Endothelial cell of umbilical vein (primary cell): ENCODE measurements at regions not wholly inside any gene's neighbourhood (a gene's known extent, or its start where the extent isn't known, plus 50 kb on each side); places are given as distances from the start of the nearest gene placed in this dataset.

Experiments used
- CTCF ChIP-seq, 2 donors: IDR thresholded peaks; 1 replicate in 1 of 2; 2 replicates in 1 of 2; pipeline ENCODE4 v1.5.1; 2011; ENCODE audit warnings: low read length in 2 of 2, mild to moderate bottlenecking in 2 of 2, moderate library complexity in 2 of 2, control low read depth in 1 of 2, inconsistent platforms in 1 of 2, low read depth in 1 of 2; ENCODE audit not compliant: insufficient read depth in 1 of 2; ENCODE audit errors: extremely low read depth in 1 of 2
- EZH2 ChIP-seq: IDR thresholded peaks from 2 replicates; pipeline ENCODE4 v1.6.1; 2012; ENCODE audit warnings: borderline replicate concordance, low read depth, mild to moderate bottlenecking, moderate library complexity, low read length, inconsistent platforms; ENCODE audit not compliant: severe bottlenecking
- FOS ChIP-seq: IDR thresholded peaks from 2 replicates; pipeline ENCODE4 v1.6.1; 2011; ENCODE audit warnings: mild to moderate bottlenecking, low read length, moderate library complexity, borderline replicate concordance; ENCODE audit not compliant: insufficient read depth
- GATA2 ChIP-seq: IDR thresholded peaks from 2 replicates; pipeline ENCODE4 v1.7.0; 2011; ENCODE audit warnings: low read depth, mild to moderate bottlenecking, moderate library complexity, mixed read lengths, low read length; ENCODE audit not compliant: insufficient read length, insufficient read depth
- JUN ChIP-seq: IDR thresholded peaks from 2 replicates; pipeline ENCODE4 v1.6.1; 2011; ENCODE audit warnings: borderline replicate concordance, low read depth; ENCODE audit not compliant: insufficient read length, insufficient read depth
- MAX ChIP-seq: IDR thresholded peaks from 2 replicates; pipeline ENCODE4 v1.6.1; 2011; ENCODE audit not compliant: insufficient read depth, insufficient read length
- MYC ChIP-seq: IDR thresholded peaks from one replicate; pipeline ENCODE4 v1.6.1; 2011; ENCODE audit warnings: mild to moderate bottlenecking, low read depth, low read length
- POLR2A ChIP-seq: IDR thresholded peaks from 2 replicates; pipeline ENCODE4 v1.6.1; 2012; ENCODE audit warnings: low read depth, mild to moderate bottlenecking, control low read depth, low read length
- POLR2AphosphoS5 ChIP-seq: IDR thresholded peaks from 2 replicates; pipeline ENCODE4 v1.6.1; 2012; ENCODE audit warnings: low read depth, mild to moderate bottlenecking, control low read depth, low read length, moderate library complexity; ENCODE audit not compliant: insufficient read depth

- TF ChIP-seq EZH2 (no peak), CTCF (IDR thresholded peaks at IDR 0.05; ENCODE audit: extremely low read depth in 1 of 2, insufficient read depth in 1 of 2, low read depth in 1 of 2, low read length in 2 of 2) (no peak), MAX (no peak), MYC (no peak), POLR2A (no peak), FOS (no peak), POLR2AphosphoS5 (no peak), GATA2 (no peak), JUN (no peak)
Observed at GRCh38 chr2:58866527-58866926, 625.4 kb upstream of the FANCL start.
